ENCODE measurements at regions not wholly inside any gene's neighbourhood (a gene's known extent, or its start where the extent isn't known, plus 50 kb on each side); places are given as distances from the start of the nearest gene placed in this dataset.

- TF ChIP-seq CTCF (IDR thresholded peaks at IDR 0.05; ENCODE audit: low read depth, low read length): no peak
- no peak for TF ChIP-seq POLR2A (IDR thresholded peaks at IDR 0.05; ENCODE audit: extremely low read depth, insufficient read length)
- no peak for TF ChIP-seq MAX (IDR thresholded peaks at IDR 0.05; ENCODE audit: low read depth, low read length)
These were observed 57.8 kb upstream of the KCNJ6 start for GRCh38 chr21:37974081-37974480.

Measured in NB4 (cell line).